Spleen (tissue), 11 donors: ENCODE measurements at regions not wholly inside any gene's neighbourhood (a gene's known extent, or its start where the extent isn't known, plus 50 kb on each side); places are given as distances from the start of the nearest gene placed in this dataset.

Experiments used
- DNase-seq: peaks from one replicate; pipeline ENCODE4 v3.0.0-alpha.2; 2020
- H3K27ac ChIP-seq, 8 donors: fragments of 200-600 bp; sonication (generic) in 7 of 8; 1 replicate in 4 of 8; 2 replicates in 4 of 8; pipeline versions ENCODE4 v1.5.0 to v1.8.0; 2016 to 2021; ENCODE audit warnings: inconsistent platforms in 4 of 8, mild to moderate bottlenecking in 4 of 8, moderate library complexity in 1 of 8
- H3K27me3 ChIP-seq, 7 donors: fragments of 200-600 bp; sonication (generic) in 6 of 7; replicated peaks in 1 of 7; 1 replicate in 4 of 7; 2 replicates in 3 of 7; pipeline versions ENCODE4 v1.5.0 to v1.8.0; 2016 to 2021; ENCODE audit warnings: inconsistent platforms in 3 of 7, mild to moderate bottlenecking in 1 of 7
- H3K36me3 ChIP-seq, 6 donors: fragments of 200-600 bp; sonication (generic) in 5 of 6; 1 replicate in 4 of 6; 2 replicates in 2 of 6; pipeline versions ENCODE4 v1.5.0 to v1.8.0; 2016 to 2021; ENCODE audit warnings: inconsistent platforms in 2 of 6
- H3K4me1 ChIP-seq, 6 donors: fragments of 200-600 bp; sonication (generic) in 5 of 6; 1 replicate in 3 of 6; 2 replicates in 3 of 6; pipeline versions ENCODE4 v1.5.0 to v1.8.0; 2016 to 2021; ENCODE audit warnings: inconsistent platforms in 3 of 6
- H3K4me3 ChIP-seq, 8 donors: fragments of 200-600 bp; sonication (generic) in 7 of 8; 1 replicate in 4 of 8; 2 replicates in 4 of 8; pipeline versions ENCODE4 v1.5.0 to v1.8.0; 2016 to 2021; ENCODE audit warnings: inconsistent platforms in 4 of 8, mild to moderate bottlenecking in 4 of 8, moderate library complexity in 2 of 8
- H3K9me3 ChIP-seq, 8 donors: fragments of 200-600 bp; sonication (generic) in 7 of 8; 1 replicate in 4 of 8; 2 replicates in 4 of 8; pipeline versions ENCODE4 v1.5.0 to v1.8.0; 2016 to 2021; ENCODE audit warnings: inconsistent platforms in 4 of 8
- POLR2A ChIP-seq, 3 donors: fragments of 450-650 bp; IDR thresholded peaks; one replicate each; pipeline ENCODE4 v1.5.1; 2017; ENCODE audit warnings: antibody characterized with exemption in 3 of 3, mild to moderate bottlenecking in 1 of 3
- POLR2AphosphoS5 ChIP-seq, 3 donors: sonication (generic); formaldehyde crosslinking; IDR thresholded peaks; one replicate each; pipeline ENCODE4 v1.5.1; 2017; ENCODE audit warnings: antibody characterized with exemption in 3 of 3
- WGBS, 5 donors: extraction: QIAGEN DNeasy Blood & Tissue Kit in 3 of 5; methylation state at CpG; one replicate each; pipeline versions ENCODE4 v1.1.5 to v1.1.7; 2013 to 2018; 5-methylcytosine and 5-hydroxymethylcytosine counted together
- intact Hi-C: fragments of 100-400 bp; cut with DNase I; formaldehyde crosslinking; loops from one replicate; pipeline ENCODE4 v1.15.0; 2023; ENCODE audit warnings: low total_unique reads
- TF ChIP-seq, protein P1 (sequence below), 11 experiments: fragments of 200-600 bp in 7 of 11; fragments of 450-650 bp in 4 of 11; sonication (generic) in 4 of 11; IDR thresholded peaks in 8 of 11; conservative IDR thresholded peaks in 3 of 11; 1 replicate in 7 of 11; 2 replicates in 4 of 11; pipeline versions ENCODE4 v1.4.0 to v1.8.0; 2016 to 2021; ENCODE audit warnings: antibody characterized with exemption in 11 of 11, inconsistent platforms in 4 of 11, mild to moderate bottlenecking in 1 of 11
- donor health status: healthy with polysubstance abuse.
- donor health status: DM: no; HTN: no; CAD: no; lungs with moderate emphysema.
- donor health status: DM: no; HTN: no; CAD: no.
- donor health status: Bipolar disorder and iron deficiency.
- donor health status: healthy.
- donor health status: DM: no; HTN: no; CAD: no.
- donor health status: DM: yes; HTN: yes; CAD: no.

GRCh38 chr15:79380755-79381497 is 51.2 kb upstream of the MINAR1 start:
- Histone ChIP-seq H3K27me3 (no peaks in the 10 kb centered on the region), H3K36me3 (peaks cover 0 to 10% (median 0%) of the 10 kb centered on the region in 6 donors), H3K9me3 (no peaks in the 10 kb centered on the region), H3K27ac (no peak overlapping the region), H3K4me3 (no peak overlapping the region), H3K4me1 (peaks cover 0 to 6% (median 0%) of the 10 kb centered on the region in 6 donors)
- whole genome bisulfite sequencing, 5 donors, result 40 to 46% (median 43%) methylated on average over 4 of the region's 4 CpGs
- DNase-seq, result peak; percentile 88
- TF ChIP-seq POLR2A (IDR thresholded peaks at IDR 0.05) (no peak), POLR2AphosphoS5 (IDR thresholded peaks at IDR 0.05) (no peak)
- TF ChIP-seq, protein P1, sequence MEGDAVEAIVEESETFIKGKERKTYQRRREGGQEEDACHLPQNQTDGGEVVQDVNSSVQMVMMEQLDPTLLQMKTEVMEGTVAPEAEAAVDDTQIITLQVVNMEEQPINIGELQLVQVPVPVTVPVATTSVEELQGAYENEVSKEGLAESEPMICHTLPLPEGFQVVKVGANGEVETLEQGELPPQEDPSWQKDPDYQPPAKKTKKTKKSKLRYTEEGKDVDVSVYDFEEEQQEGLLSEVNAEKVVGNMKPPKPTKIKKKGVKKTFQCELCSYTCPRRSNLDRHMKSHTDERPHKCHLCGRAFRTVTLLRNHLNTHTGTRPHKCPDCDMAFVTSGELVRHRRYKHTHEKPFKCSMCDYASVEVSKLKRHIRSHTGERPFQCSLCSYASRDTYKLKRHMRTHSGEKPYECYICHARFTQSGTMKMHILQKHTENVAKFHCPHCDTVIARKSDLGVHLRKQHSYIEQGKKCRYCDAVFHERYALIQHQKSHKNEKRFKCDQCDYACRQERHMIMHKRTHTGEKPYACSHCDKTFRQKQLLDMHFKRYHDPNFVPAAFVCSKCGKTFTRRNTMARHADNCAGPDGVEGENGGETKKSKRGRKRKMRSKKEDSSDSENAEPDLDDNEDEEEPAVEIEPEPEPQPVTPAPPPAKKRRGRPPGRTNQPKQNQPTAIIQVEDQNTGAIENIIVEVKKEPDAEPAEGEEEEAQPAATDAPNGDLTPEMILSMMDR (IDR thresholded peaks at IDR 0.05 in 8 of 11, conservative IDR thresholded peaks at IDR 0.05 in 3 of 11), result peak; percentile 57 to 93 (median 83)
- intact Hi-C loops, result loop anchor here (2.0 to 5.0 kb wide), 3 partner anchors 216 to 791 kb away; no protein-coding TSS in a partner anchor

- Histone ChIP-seq H3K4me3 (no peak overlapping the region), H3K4me1 (peaks cover 0 to 6% (median 0%) of the 10 kb centered on the region in 6 donors), H3K27ac (no peak overlapping the region)
Observed at GRCh38 chr15:79381593-79381992, 50.5 kb upstream of the MINAR1 start.

More at GRCh38 chr15:79381593-79381992, 50.5 kb upstream of the MINAR1 start:
- TF ChIP-seq, protein P1 (IDR thresholded peaks at IDR 0.05 in 8 of 11, conservative IDR thresholded peaks at IDR 0.05 in 3 of 11), result peak in 1 of 11 experiments; percentile 14
- TF ChIP-seq POLR2AphosphoS5 (IDR thresholded peaks at IDR 0.05), result no peak
- Histone ChIP-seq H3K27me3 (no peaks in the 10 kb centered on the region), H3K9me3 (no peaks in the 10 kb centered on the region), H3K36me3 (peaks cover 0 to 10% (median 0%) of the 10 kb centered on the region in 6 donors)
- DNase-seq, result no peak
- intact Hi-C loops, result loop anchor here (2.0 to 5.0 kb wide), 3 partner anchors 216 to 791 kb away; no protein-coding TSS in a partner anchor
